Fibroblast of skin of right quadriceps (primary cell): ENCODE measurements at regions not wholly inside any gene's neighbourhood (a gene's known extent, or its start where the extent isn't known, plus 50 kb on each side); places are given as distances from the start of the nearest gene placed in this dataset.
"Not testable (repeated sequence)": the region's sequence is repeated elsewhere in the genome, so short reads cannot be mapped to it uniquely, and the experiment has no call there.

ENCODE experiments used
- DNase-seq: peaks from one replicate; pipeline ENCODE4 v3.0.0-alpha.2; 2013

- DNase-seq, result no peak
These were observed 108.4 kb downstream of the MINAR1 start for GRCh38 chr15:79540551-79540950.

- DNase-seq, result no peak
These were observed 109.1 kb downstream of the MINAR1 start for GRCh38 chr15:79541196-79541595.

- DNase-seq, result no peak
These were observed 111.0 kb downstream of the MINAR1 start for GRCh38 chr15:79543097-79543496.

- DNase-seq, result no peak
These were observed 117.1 kb downstream of the MINAR1 start for GRCh38 chr15:79549196-79549595.

- no peak for DNase-seq
These were observed 128.2 kb downstream of the MINAR1 start for GRCh38 chr15:79560384-79560783.

GRCh38 chr15:79561982-79562381 is 129.8 kb downstream of the MINAR1 start:
- DNase-seq, result no peak

GRCh38 chr15:79562403-79562815 is 130.3 kb downstream of the MINAR1 start:
- peak; percentile 15 for DNase-seq

- peak; percentile 19 for DNase-seq
These were observed 130.8 kb downstream of the MINAR1 start for GRCh38 chr15:79562899-79563298.

GRCh38 chr15:79570004-79570403 is 137.9 kb downstream of the MINAR1 start:
- DNase-seq, result no peak

GRCh38 chr15:79572691-79573404 is 140.7 kb downstream of the MINAR1 start:
- no peak for DNase-seq

- not testable (repeated sequence) for DNase-seq
These were observed 142.5 kb downstream of the MINAR1 start for GRCh38 chr15:79574431-79575273.

- DNase-seq, result no peak
These were observed 150.5 kb downstream of the MINAR1 start for GRCh38 chr15:79582650-79583049.

- no peak for DNase-seq
These were observed 160.0 kb downstream of the MINAR1 start for GRCh38 chr15:79592126-79592525.

- peak; percentile 8 for DNase-seq
These were observed 161.2 kb downstream of the MINAR1 start for GRCh38 chr15:79593119-79593869.

- no peak for DNase-seq
These were observed 163.2 kb downstream of the MINAR1 start for GRCh38 chr15:79595306-79595705.

GRCh38 chr15:79595995-79596622 is 164.0 kb downstream of the MINAR1 start:
- DNase-seq, result peak; percentile 77

GRCh38 chr15:79598639-79599038 is 166.5 kb downstream of the MINAR1 start:
- no peak for DNase-seq

- no peak for DNase-seq
These were observed 169.4 kb downstream of the MINAR1 start for GRCh38 chr15:79601405-79602086.

- DNase-seq, result no peak
These were observed 170.0 kb downstream of the MINAR1 start for GRCh38 chr15:79602180-79602579.

GRCh38 chr15:79602731-79603130 is 170.6 kb downstream of the MINAR1 start:
- DNase-seq, result peak; percentile 41

- DNase-seq, result no peak
These were observed 174.8 kb downstream of the MINAR1 start for GRCh38 chr15:79606831-79607355.
